ENCODE measurements at regions not wholly inside any gene's neighbourhood (a gene's known extent, or its start where the extent isn't known, plus 50 kb on each side); places are given as distances from the start of the nearest gene placed in this dataset.

DNA sequence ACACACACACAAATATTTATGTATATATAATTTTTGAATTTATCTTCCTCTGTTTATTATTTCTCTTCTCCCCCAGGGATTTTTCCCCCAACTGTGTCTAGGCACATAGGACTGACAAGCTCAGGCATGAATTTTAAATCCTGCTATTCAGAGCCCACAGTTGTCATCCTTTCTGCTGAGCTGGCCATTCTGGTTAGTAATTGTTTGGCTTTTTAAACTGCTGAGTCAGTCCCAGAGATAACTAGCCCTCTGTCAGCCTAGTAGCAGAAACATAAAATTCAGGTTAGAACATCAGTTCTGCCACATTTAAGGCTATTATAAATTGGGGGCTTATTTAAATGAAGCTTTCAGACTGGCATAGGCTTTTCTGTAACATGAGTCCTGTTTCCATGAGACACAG is 151.7 kb upstream of the MAOA start:
- TF ChIP-seq TAF1 (conservative IDR thresholded peaks at IDR 0.05) (no peak), REST (IDR thresholded peaks at IDR 0.05) (no peak), JUND (IDR thresholded peaks at IDR 0.05) (no peak), YY1 (IDR thresholded peaks at IDR 0.05) (no peak), RAD21 (IDR thresholded peaks at IDR 0.05) (no peak), HNF4G (IDR thresholded peaks at IDR 0.05) (no peak), ZBTB33 (IDR thresholded peaks at IDR 0.05) (no peak), ATF3 (IDR thresholded peaks at IDR 0.05) (no peak), EGR1 (IDR thresholded peaks at IDR 0.05; ENCODE audit: low read depth in 2 of 2) (no peak)
- TF ChIP-seq, protein P1, sequence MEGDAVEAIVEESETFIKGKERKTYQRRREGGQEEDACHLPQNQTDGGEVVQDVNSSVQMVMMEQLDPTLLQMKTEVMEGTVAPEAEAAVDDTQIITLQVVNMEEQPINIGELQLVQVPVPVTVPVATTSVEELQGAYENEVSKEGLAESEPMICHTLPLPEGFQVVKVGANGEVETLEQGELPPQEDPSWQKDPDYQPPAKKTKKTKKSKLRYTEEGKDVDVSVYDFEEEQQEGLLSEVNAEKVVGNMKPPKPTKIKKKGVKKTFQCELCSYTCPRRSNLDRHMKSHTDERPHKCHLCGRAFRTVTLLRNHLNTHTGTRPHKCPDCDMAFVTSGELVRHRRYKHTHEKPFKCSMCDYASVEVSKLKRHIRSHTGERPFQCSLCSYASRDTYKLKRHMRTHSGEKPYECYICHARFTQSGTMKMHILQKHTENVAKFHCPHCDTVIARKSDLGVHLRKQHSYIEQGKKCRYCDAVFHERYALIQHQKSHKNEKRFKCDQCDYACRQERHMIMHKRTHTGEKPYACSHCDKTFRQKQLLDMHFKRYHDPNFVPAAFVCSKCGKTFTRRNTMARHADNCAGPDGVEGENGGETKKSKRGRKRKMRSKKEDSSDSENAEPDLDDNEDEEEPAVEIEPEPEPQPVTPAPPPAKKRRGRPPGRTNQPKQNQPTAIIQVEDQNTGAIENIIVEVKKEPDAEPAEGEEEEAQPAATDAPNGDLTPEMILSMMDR (IDR thresholded peaks at IDR 0.05; ENCODE audit: low read depth, low read length, missing input control), result no peak
- TF ChIP-seq, protein P2, sequence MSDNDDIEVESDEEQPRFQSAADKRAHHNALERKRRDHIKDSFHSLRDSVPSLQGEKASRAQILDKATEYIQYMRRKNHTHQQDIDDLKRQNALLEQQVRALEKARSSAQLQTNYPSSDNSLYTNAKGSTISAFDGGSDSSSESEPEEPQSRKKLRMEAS (IDR thresholded peaks at IDR 0.05), result no peak

All from liver (tissue), 3 donors.